Calu3 (cell line): ENCODE measurements at regions not wholly inside any gene's neighbourhood (a gene's known extent, or its start where the extent isn't known, plus 50 kb on each side); places are given as distances from the start of the nearest gene placed in this dataset.

Experiments
- BruUV-seq: library from RNA; stranded (reverse); fragments of 400-500 nt; replicated peaks from 2 replicates; lab custom pipeline; 2021; lab: Mats Ljungman, UMichigan
- CTCF ChIA-PET: fragments of 300-600 bp; sonication (Branson Sonifier 250); formaldehyde crosslinking; loops from one replicate; lab custom pipeline; 2022; ENCODE audit warnings: antibody characterized with exemption; lab: Charles Lee
- DNase-seq: peaks from one replicate; pipeline ENCODE4 v3.0.0; 2022
- H3K27ac Mint-ChIP-seq: one replicate; pipeline ENCODE4 v1.8.0; 2022; ENCODE audit warnings: mixed read lengths; ENCODE audit not compliant: unreplicated experiment
- H3K27me3 Mint-ChIP-seq: one replicate; pipeline ENCODE4 v1.8.0; 2022; ENCODE audit warnings: mixed read lengths; ENCODE audit not compliant: unreplicated experiment
- H3K36me3 Mint-ChIP-seq: one replicate; pipeline ENCODE4 v1.8.0; 2022; ENCODE audit warnings: mild to moderate bottlenecking, moderate library complexity, mixed read lengths; ENCODE audit not compliant: insufficient read depth, unreplicated experiment
- H3K4me1 Mint-ChIP-seq: one replicate; pipeline ENCODE4 v1.8.0; 2022; ENCODE audit warnings: mild to moderate bottlenecking, low read depth, mixed read lengths; ENCODE audit not compliant: unreplicated experiment
- H3K4me3 Mint-ChIP-seq: one replicate; pipeline ENCODE4 v1.8.0; 2022; ENCODE audit warnings: mild to moderate bottlenecking, low read depth, moderate library complexity, mixed read lengths; ENCODE audit not compliant: unreplicated experiment
- H3K9me3 Mint-ChIP-seq: one replicate; pipeline ENCODE4 v1.8.0; 2022; ENCODE audit warnings: low read depth, mixed read lengths; ENCODE audit not compliant: unreplicated experiment
- CTCF ChIP-seq: fragments of 200-600 bp; IDR thresholded peaks from one replicate; pipeline ENCODE4 v1.8.0; 2022; ENCODE audit warnings: antibody characterized with exemption; ENCODE audit not compliant: unreplicated experiment
- intact Hi-C: fragments of 100-400 bp; cut with micrococcal nuclease; formaldehyde crosslinking; loops from one replicate; pipeline ENCODE4 v1.10.0; 2022; ENCODE audit not compliant: unreplicated experiment

GRCh38 chr1:208892147-208892546 lies 648.0 kb upstream of the PLXNA2 start:
- Mint-ChIP-seq H3K27ac (no peak overlapping the region), H3K36me3 (no peaks in the 10 kb centered on the region), H3K27me3 (no peaks in the 10 kb centered on the region), H3K4me1 (no peaks in the 10 kb centered on the region), H3K4me3 (no peak overlapping the region), H3K9me3 (peaks cover 2% of the 10 kb centered on the region)
- no peak for DNase-seq
- BruUV-seq, result no TSS peak
- TF ChIP-seq CTCF, result no peak
- CTCF ChIA-PET, result no interaction called here
- intact Hi-C loops, result no loop called here

GRCh38 chr1:208893251-208893650 lies 649.1 kb upstream of the PLXNA2 start:
- Mint-ChIP-seq H3K4me1 (no peaks in the 10 kb centered on the region), H3K27ac (no peak overlapping the region), H3K27me3 (no peaks in the 10 kb centered on the region), H3K9me3 (peaks cover 2% of the 10 kb centered on the region), H3K4me3 (no peak overlapping the region), H3K36me3 (no peaks in the 10 kb centered on the region)
- no peak for TF ChIP-seq CTCF
- no TSS peak for BruUV-seq
- DNase-seq, result no peak
- intact Hi-C loops, result no loop called here
- CTCF ChIA-PET, result no interaction called here

DNA sequence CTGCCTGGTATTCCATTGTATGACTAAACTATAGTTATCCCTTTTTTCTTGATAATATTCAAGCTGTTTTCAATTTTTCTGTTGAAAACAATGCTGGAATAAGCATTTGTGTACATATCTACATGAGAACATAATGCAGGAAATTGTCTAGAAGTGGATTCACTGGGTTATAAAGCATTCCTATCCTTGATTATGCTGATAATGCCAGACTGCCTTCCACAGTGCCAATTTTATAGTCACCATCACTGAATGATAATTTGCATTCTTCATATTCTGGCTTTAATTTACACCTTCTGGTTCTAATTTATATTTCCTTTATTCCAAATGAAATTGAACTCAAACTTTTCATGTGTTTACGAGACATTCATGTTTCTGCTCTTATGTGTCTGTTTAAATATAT lies 651.0 kb upstream of the PLXNA2 start:
- H3K4me3 Mint-ChIP-seq, result no peak overlapping the region
- intact Hi-C loops, result no loop called here
- no peaks in the 10 kb centered on the region for H3K27me3 Mint-ChIP-seq
- no peak for TF ChIP-seq CTCF
- no peaks in the 10 kb centered on the region for H3K36me3 Mint-ChIP-seq
- DNase-seq, result no peak
- peaks cover 7% of the 10 kb centered on the region for H3K9me3 Mint-ChIP-seq
- CTCF ChIA-PET, result interaction anchor here (0.7 kb wide), 1 partner anchor 313 kb away, joined by 3 read pairs; no protein-coding TSS in a partner anchor
- no peak overlapping the region for H3K27ac Mint-ChIP-seq
- H3K4me1 Mint-ChIP-seq, result no peaks in the 10 kb centered on the region
- no TSS peak for BruUV-seq

GRCh38 chr1:208895820-208896219 lies 651.6 kb upstream of the PLXNA2 start:
- H3K4me3 Mint-ChIP-seq, result no peak overlapping the region
- H3K9me3 Mint-ChIP-seq, result peaks cover 7% of the 10 kb centered on the region
- CTCF ChIA-PET, result no interaction called here

More at GRCh38 chr1:208895820-208896219, 651.6 kb upstream of the PLXNA2 start:
- Mint-ChIP-seq H3K27ac (no peak overlapping the region), H3K36me3 (no peaks in the 10 kb centered on the region), H3K4me1 (no peaks in the 10 kb centered on the region), H3K27me3 (no peaks in the 10 kb centered on the region)
- BruUV-seq, result no TSS peak
- TF ChIP-seq CTCF, result no peak
- DNase-seq, result no peak
- intact Hi-C loops, result no loop called here
